ENCODE measurements at regions not wholly inside any gene's neighbourhood (a gene's known extent, or its start where the extent isn't known, plus 50 kb on each side); places are given as distances from the start of the nearest gene placed in this dataset.

DNA sequence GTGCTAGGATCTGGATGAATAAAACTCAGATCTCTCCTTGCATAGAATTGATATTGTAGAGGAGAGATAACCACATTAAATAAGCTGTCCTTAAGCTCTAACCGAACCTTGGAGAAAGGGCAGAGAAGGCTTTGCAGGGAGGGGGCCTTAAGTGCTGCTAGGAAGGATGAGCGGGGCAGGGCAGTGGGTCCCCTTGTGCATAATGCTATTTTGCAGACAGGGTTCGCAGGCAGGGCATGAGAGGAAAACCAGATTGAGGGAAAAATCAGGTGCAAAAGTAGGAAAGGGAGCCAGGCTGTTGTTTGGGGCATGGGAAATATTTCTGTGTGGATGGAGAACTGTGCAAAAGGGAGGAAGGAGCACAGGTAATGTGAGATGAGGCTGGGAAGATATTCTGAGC lies 383.0 kb upstream of the JARID2 start:
- TF ChIP-seq, protein P1, sequence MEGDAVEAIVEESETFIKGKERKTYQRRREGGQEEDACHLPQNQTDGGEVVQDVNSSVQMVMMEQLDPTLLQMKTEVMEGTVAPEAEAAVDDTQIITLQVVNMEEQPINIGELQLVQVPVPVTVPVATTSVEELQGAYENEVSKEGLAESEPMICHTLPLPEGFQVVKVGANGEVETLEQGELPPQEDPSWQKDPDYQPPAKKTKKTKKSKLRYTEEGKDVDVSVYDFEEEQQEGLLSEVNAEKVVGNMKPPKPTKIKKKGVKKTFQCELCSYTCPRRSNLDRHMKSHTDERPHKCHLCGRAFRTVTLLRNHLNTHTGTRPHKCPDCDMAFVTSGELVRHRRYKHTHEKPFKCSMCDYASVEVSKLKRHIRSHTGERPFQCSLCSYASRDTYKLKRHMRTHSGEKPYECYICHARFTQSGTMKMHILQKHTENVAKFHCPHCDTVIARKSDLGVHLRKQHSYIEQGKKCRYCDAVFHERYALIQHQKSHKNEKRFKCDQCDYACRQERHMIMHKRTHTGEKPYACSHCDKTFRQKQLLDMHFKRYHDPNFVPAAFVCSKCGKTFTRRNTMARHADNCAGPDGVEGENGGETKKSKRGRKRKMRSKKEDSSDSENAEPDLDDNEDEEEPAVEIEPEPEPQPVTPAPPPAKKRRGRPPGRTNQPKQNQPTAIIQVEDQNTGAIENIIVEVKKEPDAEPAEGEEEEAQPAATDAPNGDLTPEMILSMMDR (IDR thresholded peaks at IDR 0.05 in 4 of 5, conservative IDR thresholded peaks at IDR 0.05 in 1 of 5) = no peak
- TF ChIP-seq POLR2A (IDR thresholded peaks at IDR 0.05) = no peak
